ENCODE measurements at regions not wholly inside any gene's neighbourhood (a gene's known extent, or its start where the extent isn't known, plus 50 kb on each side); places are given as distances from the start of the nearest gene placed in this dataset.
"Not testable (repeated sequence)": the region's sequence is repeated elsewhere in the genome, so short reads cannot be mapped to it uniquely, and the experiment has no call there.

- H3K4me3 ChIP-seq (ENCODE audit: low read depth, low read length): no peak overlapping the region
- no peak for TF ChIP-seq CTCF (IDR thresholded peaks at IDR 0.05; ENCODE audit: borderline replicate concordance, insufficient read depth, low read depth, low read length)
These were observed 133.2 kb downstream of the MAP3K21 start for GRCh38 chr1:233460692-233461091.

GRCh38 chr1:233461847-233462246, 134.3 kb downstream of the MAP3K21 start:
- no peak for TF ChIP-seq CTCF (IDR thresholded peaks at IDR 0.05; ENCODE audit: borderline replicate concordance, insufficient read depth, low read depth, low read length)

GRCh38 chr1:233463333-233463732, 135.8 kb downstream of the MAP3K21 start:
- TF ChIP-seq CTCF (IDR thresholded peaks at IDR 0.05; ENCODE audit: borderline replicate concordance, insufficient read depth, low read depth, low read length): no peak
- no peak overlapping the region for H3K4me3 ChIP-seq (ENCODE audit: low read depth, low read length)

More at GRCh38 chr1:233461847-233462246, 134.3 kb downstream of the MAP3K21 start:
- no peak overlapping the region for H3K4me3 ChIP-seq (ENCODE audit: low read depth, low read length)

GRCh38 chr1:233465745-233466343, 138.3 kb downstream of the MAP3K21 start:
- TF ChIP-seq CTCF (IDR thresholded peaks at IDR 0.05; ENCODE audit: borderline replicate concordance, insufficient read depth, low read depth, low read length): no peak
- no peak overlapping the region for H3K4me3 ChIP-seq (ENCODE audit: low read depth, low read length)

- no peak for TF ChIP-seq CTCF (IDR thresholded peaks at IDR 0.05; ENCODE audit: borderline replicate concordance, insufficient read depth, low read depth, low read length)
- H3K4me3 ChIP-seq (ENCODE audit: low read depth, low read length): no peak overlapping the region
These were observed 143.0 kb upstream of the KCNK1 start for GRCh38 chr1:233470741-233471499.

GRCh38 chr1:233471851-233472250, 142.1 kb upstream of the KCNK1 start:
- H3K4me3 ChIP-seq (ENCODE audit: low read depth, low read length): not testable (repeated sequence)

GRCh38 chr1:233472796-233473195, 141.1 kb upstream of the KCNK1 start:
- not testable (repeated sequence) for H3K4me3 ChIP-seq (ENCODE audit: low read depth, low read length)

GRCh38 chr1:233473549-233474204, 140.2 kb upstream of the KCNK1 start:
- no peak overlapping the region for H3K4me3 ChIP-seq (ENCODE audit: low read depth, low read length)
- TF ChIP-seq CTCF (IDR thresholded peaks at IDR 0.05; ENCODE audit: borderline replicate concordance, insufficient read depth, low read depth, low read length): no peak
